Embryonic facial prominence (tissue), 1 donor: ENCODE measurements at regions not wholly inside any gene's neighbourhood (a gene's known extent, or its start where the extent isn't known, plus 50 kb on each side); places are given as distances from the start of the nearest gene placed in this dataset.
"Not testable (repeated sequence)": the region's sequence is repeated elsewhere in the genome, so short reads cannot be mapped to it uniquely, and the experiment has no call there.

Experiments used
- DNase-seq: peaks from one replicate; pipeline ENCODE4 v3.0.0-alpha.2; 2016; ENCODE audit errors: extremely low spot score

GRCh38 chr1:68675336-68675735, 178.5 kb upstream of the DEPDC1 start:
- no peak for DNase-seq

- no peak for DNase-seq
Observed at GRCh38 chr1:68677684-68678351, 180.9 kb upstream of the DEPDC1 start.

DNA sequence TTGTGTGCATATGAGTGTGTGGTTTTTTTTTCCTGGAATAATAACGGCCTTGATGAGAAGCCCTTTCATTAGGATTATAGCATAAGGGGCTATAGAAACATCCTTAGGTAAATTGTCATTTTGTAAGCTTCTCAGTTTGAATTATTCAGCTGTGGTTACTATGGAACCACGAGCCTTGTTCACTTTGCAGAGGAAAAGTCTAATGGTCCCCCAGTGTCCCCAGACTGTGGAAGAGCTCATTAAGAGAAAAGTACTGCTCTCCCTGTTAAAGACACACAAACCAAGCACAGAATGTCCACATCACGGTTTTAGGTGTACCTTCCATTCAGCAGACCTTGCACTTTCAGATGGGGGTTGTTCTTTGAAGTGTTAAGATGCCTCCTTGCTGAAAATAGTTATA, 199.3 kb upstream of the DEPDC1 start:
- DNase-seq: no peak

GRCh38 chr1:68703921-68704354, 207.1 kb upstream of the DEPDC1 start:
- DNase-seq: no peak

- DNase-seq: no peak
Observed at GRCh38 chr1:68704800-68705443, 208.0 kb upstream of the DEPDC1 start.

GRCh38 chr1:68705466-68705865, 208.6 kb upstream of the DEPDC1 start:
- DNase-seq: no peak

DNA sequence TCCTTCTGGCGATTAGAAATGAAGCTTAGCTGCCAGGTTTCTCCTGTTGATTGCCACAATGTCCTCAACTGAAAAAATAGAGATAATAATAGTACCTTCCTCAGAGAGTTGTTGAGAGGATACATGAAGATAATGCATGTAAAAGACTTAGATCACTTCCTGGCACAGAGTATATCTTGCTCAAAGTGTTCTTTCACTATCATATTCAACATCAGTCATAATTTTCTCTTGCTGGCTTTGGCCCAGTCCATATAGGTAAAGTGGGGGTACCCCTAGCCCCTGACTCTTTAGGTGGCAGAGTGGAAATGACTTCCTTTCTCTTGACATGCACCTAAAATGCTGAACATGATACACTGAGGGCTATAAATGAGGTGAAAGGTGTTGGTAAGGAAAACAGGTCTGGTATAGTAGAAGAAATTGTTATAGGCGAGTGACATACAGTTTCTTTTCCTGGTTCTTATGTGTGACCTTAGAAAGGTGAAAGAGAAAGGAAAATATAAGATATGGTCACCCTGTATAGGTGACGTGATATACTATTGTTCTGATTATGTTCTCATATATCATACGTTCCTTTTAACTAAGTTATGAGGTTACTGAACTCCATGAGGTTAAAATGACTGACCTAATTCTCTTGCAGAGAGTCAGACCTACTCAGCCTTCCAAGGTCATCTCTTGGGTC, 209.9 kb upstream of the DEPDC1 start:
- DNase-seq: no peak

GRCh38 chr1:68717330-68717729, 220.4 kb upstream of the DEPDC1 start:
- no peak for DNase-seq

- DNase-seq: no peak
Observed at GRCh38 chr1:68720476-68720875, 223.6 kb upstream of the DEPDC1 start.

DNA sequence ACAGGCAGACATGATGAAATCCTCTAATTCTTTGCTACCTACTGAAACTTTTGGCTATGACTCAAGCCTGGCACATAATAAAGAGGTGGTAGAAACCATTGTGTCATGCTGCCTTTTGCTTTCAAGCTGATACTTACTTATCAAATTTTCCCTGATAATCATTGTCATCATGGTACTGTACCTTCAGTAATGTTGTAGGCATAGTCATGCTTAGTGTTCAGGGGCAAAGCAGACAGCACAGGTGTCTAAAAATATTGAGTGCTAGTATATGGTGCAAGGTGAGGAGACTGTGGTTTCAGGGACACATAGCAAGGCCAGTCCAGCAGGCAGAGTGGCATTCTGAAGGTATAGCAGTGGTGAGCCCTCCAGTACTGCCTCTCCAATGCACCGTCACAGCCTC, 226.9 kb upstream of the DEPDC1 start:
- no peak for DNase-seq

DNA sequence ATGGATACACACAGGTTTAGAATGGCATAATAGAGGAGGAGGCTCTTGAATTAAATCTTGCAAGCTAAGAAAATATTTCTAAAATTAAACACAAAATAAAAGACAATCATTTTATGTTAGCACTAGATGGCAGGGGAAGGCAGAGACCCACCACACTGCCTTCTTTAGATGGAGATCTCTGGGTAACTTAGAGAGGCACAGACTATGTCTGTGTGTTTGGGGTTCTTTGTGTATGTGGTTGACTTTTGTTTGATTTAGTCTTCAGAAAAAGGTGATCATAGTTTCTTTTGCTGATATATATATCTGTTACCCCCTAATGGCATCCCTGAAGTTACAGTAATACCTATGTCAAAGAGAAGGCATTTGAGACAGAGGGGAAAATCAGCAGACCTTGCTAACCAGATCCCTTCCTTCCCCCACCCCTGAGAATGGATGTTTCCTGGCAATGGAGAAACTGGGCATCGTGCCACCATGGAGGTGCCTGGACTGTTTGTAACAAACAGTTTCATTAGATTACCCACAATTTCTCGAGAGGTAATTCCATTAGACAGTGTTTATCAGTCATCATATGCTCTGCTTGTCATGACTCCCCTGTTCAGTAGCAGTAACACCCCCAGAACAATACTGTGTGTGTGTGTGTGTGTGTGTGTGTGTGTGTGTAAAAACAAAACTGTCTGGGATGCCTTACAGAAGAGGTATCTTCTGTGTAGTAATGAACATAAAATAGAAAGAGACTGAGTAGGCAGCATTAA, 228.3 kb upstream of the DEPDC1 start:
- no peak for DNase-seq

- not testable (repeated sequence) for DNase-seq
Observed at GRCh38 chr1:68739486-68739885, 242.6 kb upstream of the DEPDC1 start.

GRCh38 chr1:68745011-68745410, 248.1 kb upstream of the DEPDC1 start:
- no peak for DNase-seq

DNA sequence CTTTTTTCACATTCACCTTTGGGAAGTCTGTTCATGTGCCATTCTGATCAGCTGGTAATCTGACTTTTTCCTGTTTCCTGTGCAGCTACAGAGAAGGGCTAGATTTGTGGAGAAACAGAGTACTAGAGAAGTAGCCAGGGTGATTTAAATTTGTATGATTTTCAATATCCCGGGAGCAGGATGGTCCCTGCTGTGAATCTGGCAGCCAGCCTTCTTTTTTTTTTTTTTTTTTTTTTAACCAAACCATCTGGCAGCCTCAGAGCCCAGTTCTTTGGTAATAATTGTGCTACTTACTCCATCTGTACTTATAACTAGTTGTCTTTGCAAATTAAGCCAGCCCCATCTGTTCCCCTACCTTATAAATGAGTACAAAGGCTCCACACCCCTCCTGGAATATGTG, 248.6 kb upstream of the DEPDC1 start:
- no peak for DNase-seq

GRCh38 chr1:68746378-68746777, 249.5 kb upstream of the DEPDC1 start:
- no peak for DNase-seq

- no peak for DNase-seq
Observed at GRCh38 chr1:68751723-68752122, 254.8 kb upstream of the DEPDC1 start.

- no peak for DNase-seq
Observed at GRCh38 chr1:68758666-68759209, 261.9 kb upstream of the DEPDC1 start.

GRCh38 chr1:68767941-68768340, 271.1 kb upstream of the DEPDC1 start:
- DNase-seq: no peak

DNA sequence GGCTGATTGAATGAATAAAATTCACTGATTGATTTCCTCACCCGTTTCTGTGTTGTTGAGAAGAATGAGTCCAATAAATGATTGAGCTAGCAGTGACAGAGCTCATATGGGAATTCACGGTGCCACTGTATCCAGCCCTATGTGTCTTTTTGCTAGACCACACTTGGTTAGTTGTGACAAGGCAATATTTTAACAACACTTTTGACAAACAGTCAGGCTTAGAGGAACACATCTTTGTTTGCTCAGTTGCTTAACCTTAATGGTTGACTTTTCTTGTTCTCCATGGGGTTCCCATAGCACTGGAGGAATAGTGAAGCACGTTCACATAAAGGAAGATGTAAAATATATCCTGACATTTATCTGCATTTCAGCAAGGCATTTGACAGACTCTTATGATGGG, 273.9 kb upstream of the DEPDC1 start:
- no peak for DNase-seq

DNA sequence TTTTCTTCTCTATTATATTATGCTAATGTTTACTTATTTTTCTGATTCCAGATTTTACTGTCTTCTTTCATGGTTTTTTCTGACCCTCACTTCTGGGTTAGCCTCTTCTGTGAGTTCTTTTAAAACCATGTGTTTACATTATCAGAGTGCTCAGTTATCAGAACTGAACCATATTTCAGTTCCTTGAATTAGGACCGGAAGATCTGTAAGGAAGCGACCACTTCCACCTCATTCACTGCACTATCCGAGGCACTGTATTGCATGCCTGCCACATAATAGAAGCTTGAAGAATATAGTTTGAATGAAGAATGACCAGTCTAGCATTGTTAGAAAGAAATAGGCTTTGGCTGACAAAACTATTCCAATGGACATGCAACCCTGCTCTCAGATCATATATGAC, 281.0 kb upstream of the DEPDC1 start:
- DNase-seq: no peak

- DNase-seq: not testable (repeated sequence)
Observed at GRCh38 chr1:68779841-68780240, 283.0 kb upstream of the DEPDC1 start.

DNA sequence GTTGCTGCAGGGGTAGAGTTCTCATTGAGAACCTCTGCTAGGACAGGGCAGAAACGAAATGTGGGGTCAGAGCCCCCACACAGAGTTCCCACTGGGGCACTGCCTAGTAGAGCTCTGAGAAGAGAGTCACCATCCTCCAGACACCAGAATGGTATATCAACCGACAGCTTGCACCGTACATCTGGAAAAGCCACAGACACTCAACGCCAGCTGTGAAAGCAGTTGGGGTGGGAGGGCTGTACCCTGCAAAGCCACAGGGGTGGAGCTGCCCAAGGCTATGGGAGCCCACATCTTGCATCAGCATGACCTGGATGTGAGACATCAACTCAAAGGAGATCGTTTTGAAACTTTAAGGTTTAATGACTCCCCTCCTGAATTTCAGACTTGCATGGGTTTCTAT, 284.0 kb upstream of the DEPDC1 start:
- no peak for DNase-seq
